H54 (cell line): ENCODE measurements at regions not wholly inside any gene's neighbourhood (a gene's known extent, or its start where the extent isn't known, plus 50 kb on each side); places are given as distances from the start of the nearest gene placed in this dataset.

Source experiments
- DNase-seq: peaks from one replicate; pipeline ENCODE4 v3.0.0; 2011; ENCODE audit warnings: low spot score, mixed read lengths; ENCODE audit not compliant: insufficient read length
- FAIRE-seq: peaks from 3 replicates; lab custom pipeline; 2011; peaks lifted over from hg19 to GRCh38; lab: Jason Lieb, UNC
- POLR2A ChIP-seq: IDR thresholded peaks from 2 replicates; pipeline ENCODE4 v1.6.1; 2011; ENCODE audit warnings: low read depth, mild to moderate bottlenecking, low read length

GRCh38 chr6:157772820-157773219 lies 50.2 kb upstream of the SNX9 start:
- DNase-seq (no peak), FAIRE-seq (no peak)
- TF ChIP-seq POLR2A = no peak
